ENCODE measurements at regions not wholly inside any gene's neighbourhood (a gene's known extent, or its start where the extent isn't known, plus 50 kb on each side); places are given as distances from the start of the nearest gene placed in this dataset.

DNA sequence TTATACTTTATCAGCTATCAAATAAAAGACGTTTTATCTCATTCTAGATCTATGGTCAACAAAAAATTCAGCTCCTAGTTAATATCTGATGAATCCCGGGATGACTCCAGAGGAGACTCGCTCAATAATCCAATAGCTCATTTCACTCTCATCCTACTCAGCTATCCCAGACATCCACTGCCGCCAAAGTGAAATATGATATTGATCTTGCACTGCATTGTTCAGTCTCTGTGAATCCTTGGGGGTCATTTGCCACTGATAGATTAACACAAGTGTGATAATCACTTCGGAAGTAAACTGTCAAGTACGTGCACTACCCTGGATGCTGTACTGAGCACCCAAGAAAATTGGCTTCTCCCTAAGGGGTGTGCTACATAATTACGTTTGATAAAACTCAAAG is 249.1 kb downstream of the SUCLG1 start:
- TF ChIP-seq CTCF (IDR thresholded peaks at IDR 0.05) (no peak), POLR2AphosphoS5 (IDR thresholded peaks at IDR 0.05) (no peak)

All from upper lobe of left lung (tissue), 4 donors.